OCI-LY7 (cell line): ENCODE measurements at regions not wholly inside any gene's neighbourhood (a gene's known extent, or its start where the extent isn't known, plus 50 kb on each side); places are given as distances from the start of the nearest gene placed in this dataset.

ENCODE experiments used
- EZH2phosphoT487 ChIP-seq: fragments of 200-600 bp; sonication (generic); IDR thresholded peaks from 2 replicates; pipeline ENCODE4 v1.6.1; 2018; ENCODE audit warnings: low read depth, borderline replicate concordance, mild to moderate bottlenecking, mixed run types, antibody characterized with exemption, low read length, moderate library complexity, mixed read lengths
- TF ChIP-seq, protein P1 (sequence below): fragments of 200-600 bp; sonication (generic); conservative IDR thresholded peaks from 2 replicates; pipeline ENCODE4 v1.5.1; 2014; ENCODE audit warnings: mild to moderate bottlenecking, antibody characterized with exemption, low read length, moderate library complexity, mixed read lengths

- TF ChIP-seq, protein P1, sequence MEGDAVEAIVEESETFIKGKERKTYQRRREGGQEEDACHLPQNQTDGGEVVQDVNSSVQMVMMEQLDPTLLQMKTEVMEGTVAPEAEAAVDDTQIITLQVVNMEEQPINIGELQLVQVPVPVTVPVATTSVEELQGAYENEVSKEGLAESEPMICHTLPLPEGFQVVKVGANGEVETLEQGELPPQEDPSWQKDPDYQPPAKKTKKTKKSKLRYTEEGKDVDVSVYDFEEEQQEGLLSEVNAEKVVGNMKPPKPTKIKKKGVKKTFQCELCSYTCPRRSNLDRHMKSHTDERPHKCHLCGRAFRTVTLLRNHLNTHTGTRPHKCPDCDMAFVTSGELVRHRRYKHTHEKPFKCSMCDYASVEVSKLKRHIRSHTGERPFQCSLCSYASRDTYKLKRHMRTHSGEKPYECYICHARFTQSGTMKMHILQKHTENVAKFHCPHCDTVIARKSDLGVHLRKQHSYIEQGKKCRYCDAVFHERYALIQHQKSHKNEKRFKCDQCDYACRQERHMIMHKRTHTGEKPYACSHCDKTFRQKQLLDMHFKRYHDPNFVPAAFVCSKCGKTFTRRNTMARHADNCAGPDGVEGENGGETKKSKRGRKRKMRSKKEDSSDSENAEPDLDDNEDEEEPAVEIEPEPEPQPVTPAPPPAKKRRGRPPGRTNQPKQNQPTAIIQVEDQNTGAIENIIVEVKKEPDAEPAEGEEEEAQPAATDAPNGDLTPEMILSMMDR, result no peak
- no peak for TF ChIP-seq EZH2phosphoT487
Measured at GRCh38 chr4:121256887-121257466, 92.9 kb upstream of the TNIP3 start.
